ENCODE measurements at regions not wholly inside any gene's neighbourhood (a gene's known extent, or its start where the extent isn't known, plus 50 kb on each side); places are given as distances from the start of the nearest gene placed in this dataset.

GRCh38 chr4:53813998-53814397 is 222.7 kb upstream of the LNX1 start:
- Histone ChIP-seq H3K27ac (ENCODE audit: low read depth, low read length) (no peak overlapping the region), H3K27me3 (ENCODE audit: control insufficient read depth, insufficient read depth, low read length) (no peaks in the 10 kb centered on the region), H3K9me3 (ENCODE audit: control insufficient read depth, insufficient read depth, low read length) (no peaks in the 10 kb centered on the region; the same call in 1 of the 2 replicates), H3K4me3 (ENCODE audit: low read depth, low read length) (no peak overlapping the region)
- no peak for TF ChIP-seq CTCF (IDR thresholded peaks at IDR 0.05; ENCODE audit: low read depth, low read length)
- ChIA-PET POLR2A (no interaction called here), CTCF (interaction anchor here (0.9 to 1.2 kb wide), 2 partner anchors 94 to 117 kb away, joined by 3 read pairs; no protein-coding TSS in a partner anchor)
- no peak for DNase-seq (ENCODE audit: low read depth, low spot score)

- TF ChIP-seq CTCF (IDR thresholded peaks at IDR 0.05; ENCODE audit: low read depth, low read length), result no peak
- CTCF ChIA-PET, result interaction anchor here (1.6 kb wide), 1 partner anchor 104 kb away, joined by 5 read pairs; no protein-coding TSS in a partner anchor
- Histone ChIP-seq H3K27me3 (ENCODE audit: control insufficient read depth, insufficient read depth, low read length) (no peaks in the 10 kb centered on the region), H3K4me3 (ENCODE audit: low read depth, low read length) (no peak overlapping the region), H3K9me3 (ENCODE audit: control insufficient read depth, insufficient read depth, low read length) (no peaks in the 10 kb centered on the region), H3K27ac (ENCODE audit: low read depth, low read length) (no peak overlapping the region)
- POLR2A ChIA-PET, result no interaction called here
- no peak for DNase-seq (ENCODE audit: low read depth, low spot score)
Observed at GRCh38 chr4:53810643-53811042, 219.4 kb upstream of the LNX1 start.

GRCh38 chr4:53809816-53810215 is 218.5 kb upstream of the LNX1 start:
- Histone ChIP-seq H3K27ac (ENCODE audit: low read depth, low read length) (no peak overlapping the region), H3K27me3 (ENCODE audit: control insufficient read depth, insufficient read depth, low read length) (no peaks in the 10 kb centered on the region), H3K9me3 (ENCODE audit: control insufficient read depth, insufficient read depth, low read length) (no peaks in the 10 kb centered on the region), H3K4me3 (ENCODE audit: low read depth, low read length) (no peak overlapping the region)
- ChIA-PET CTCF (interaction anchor here (1.0 to 1.6 kb wide), 2 partner anchors 8 to 104 kb away, joined by 3 to 5 read pairs; no protein-coding TSS in a partner anchor), POLR2A (interaction anchor here (0.5 kb wide), 1 partner anchor 8 kb away, joined by 3 read pairs; no protein-coding TSS in a partner anchor)
- no peak for DNase-seq (ENCODE audit: low read depth, low spot score)
- TF ChIP-seq CTCF (IDR thresholded peaks at IDR 0.05; ENCODE audit: low read depth, low read length), result no peak

- no peak for TF ChIP-seq CTCF (IDR thresholded peaks at IDR 0.05; ENCODE audit: low read depth, low read length)
- POLR2A ChIA-PET, result no interaction called here
- H3K9me3 ChIP-seq (ENCODE audit: control insufficient read depth, insufficient read depth, low read length), result no peaks in the 10 kb centered on the region
- H3K27me3 ChIP-seq (ENCODE audit: control insufficient read depth, insufficient read depth, low read length), result no peaks in the 10 kb centered on the region
- no peak for DNase-seq (ENCODE audit: low read depth, low spot score)
- H3K27ac ChIP-seq (ENCODE audit: low read depth, low read length), result no peak overlapping the region
- CTCF ChIA-PET, result interaction anchor here (0.6 to 1.6 kb wide), 5 partner anchors 7 to 1025 kb away, joined by 3 to 5 read pairs (median 3); no protein-coding TSS in a partner anchor
- H3K4me3 ChIP-seq (ENCODE audit: low read depth, low read length), result no peak overlapping the region
Observed at GRCh38 chr4:53805291-53805690, 214.0 kb upstream of the LNX1 start.

GRCh38 chr4:53804719-53805118 is 213.4 kb upstream of the LNX1 start:
- POLR2A ChIA-PET, result no interaction called here
- no peak for DNase-seq (ENCODE audit: low read depth, low spot score)
- H3K4me3 ChIP-seq (ENCODE audit: low read depth, low read length), result no peak overlapping the region
- H3K27ac ChIP-seq (ENCODE audit: low read depth, low read length), result no peak overlapping the region
- no peaks in the 10 kb centered on the region for H3K27me3 ChIP-seq (ENCODE audit: control insufficient read depth, insufficient read depth, low read length)
- no peaks in the 10 kb centered on the region for H3K9me3 ChIP-seq (ENCODE audit: control insufficient read depth, insufficient read depth, low read length)
- peak; percentile 27 for TF ChIP-seq CTCF (IDR thresholded peaks at IDR 0.05; ENCODE audit: low read depth, low read length)
- CTCF ChIA-PET, result interaction anchor here (0.8 to 1.6 kb wide), 4 partner anchors 8 to 799 kb away, joined by 3 to 5 read pairs (median 4); no protein-coding TSS in a partner anchor
